ENCODE measurements at regions not wholly inside any gene's neighbourhood (a gene's known extent, or its start where the extent isn't known, plus 50 kb on each side); places are given as distances from the start of the nearest gene placed in this dataset.
"Not testable (repeated sequence)": the region's sequence is repeated elsewhere in the genome, so short reads cannot be mapped to it uniquely, and the experiment has no call there.

GRCh38 chr5:163340378-163340777, 97.0 kb upstream of the CCNG1 start:
- TF ChIP-seq, protein P1, sequence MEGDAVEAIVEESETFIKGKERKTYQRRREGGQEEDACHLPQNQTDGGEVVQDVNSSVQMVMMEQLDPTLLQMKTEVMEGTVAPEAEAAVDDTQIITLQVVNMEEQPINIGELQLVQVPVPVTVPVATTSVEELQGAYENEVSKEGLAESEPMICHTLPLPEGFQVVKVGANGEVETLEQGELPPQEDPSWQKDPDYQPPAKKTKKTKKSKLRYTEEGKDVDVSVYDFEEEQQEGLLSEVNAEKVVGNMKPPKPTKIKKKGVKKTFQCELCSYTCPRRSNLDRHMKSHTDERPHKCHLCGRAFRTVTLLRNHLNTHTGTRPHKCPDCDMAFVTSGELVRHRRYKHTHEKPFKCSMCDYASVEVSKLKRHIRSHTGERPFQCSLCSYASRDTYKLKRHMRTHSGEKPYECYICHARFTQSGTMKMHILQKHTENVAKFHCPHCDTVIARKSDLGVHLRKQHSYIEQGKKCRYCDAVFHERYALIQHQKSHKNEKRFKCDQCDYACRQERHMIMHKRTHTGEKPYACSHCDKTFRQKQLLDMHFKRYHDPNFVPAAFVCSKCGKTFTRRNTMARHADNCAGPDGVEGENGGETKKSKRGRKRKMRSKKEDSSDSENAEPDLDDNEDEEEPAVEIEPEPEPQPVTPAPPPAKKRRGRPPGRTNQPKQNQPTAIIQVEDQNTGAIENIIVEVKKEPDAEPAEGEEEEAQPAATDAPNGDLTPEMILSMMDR (IDR thresholded peaks at IDR 0.05): not testable (repeated sequence)
- TF ChIP-seq EZH2 (IDR thresholded peaks at IDR 0.05; ENCODE audit: borderline replicate concordance, insufficient read depth, low read depth, low read length, poor library complexity, severe bottlenecking): not testable (repeated sequence)

All from B cell (primary cell).